Spleen (tissue), 7 donors: ENCODE measurements at regions not wholly inside any gene's neighbourhood (a gene's known extent, or its start where the extent isn't known, plus 50 kb on each side); places are given as distances from the start of the nearest gene placed in this dataset.

Experiments
- POLR2AphosphoS5 ChIP-seq, 3 donors: sonication (generic); formaldehyde crosslinking; IDR thresholded peaks; one replicate each; pipeline ENCODE4 v1.5.1; 2017; ENCODE audit warnings: antibody characterized with exemption in 3 of 3
- TF ChIP-seq, protein P1 (sequence below), 11 experiments: fragments of 200-600 bp in 7 of 11; fragments of 450-650 bp in 4 of 11; sonication (generic) in 4 of 11; IDR thresholded peaks in 8 of 11; conservative IDR thresholded peaks in 3 of 11; 1 replicate in 7 of 11; 2 replicates in 4 of 11; pipeline versions ENCODE4 v1.4.0 to v1.8.0; 2016 to 2021; ENCODE audit warnings: antibody characterized with exemption in 11 of 11, inconsistent platforms in 4 of 11, mild to moderate bottlenecking in 1 of 11
- donor health status: DM: no; HTN: no; CAD: no; lungs with moderate emphysema.
- donor health status: DM: no; HTN: no; CAD: no.
- donor health status: DM: no; HTN: no; CAD: no.

DNA sequence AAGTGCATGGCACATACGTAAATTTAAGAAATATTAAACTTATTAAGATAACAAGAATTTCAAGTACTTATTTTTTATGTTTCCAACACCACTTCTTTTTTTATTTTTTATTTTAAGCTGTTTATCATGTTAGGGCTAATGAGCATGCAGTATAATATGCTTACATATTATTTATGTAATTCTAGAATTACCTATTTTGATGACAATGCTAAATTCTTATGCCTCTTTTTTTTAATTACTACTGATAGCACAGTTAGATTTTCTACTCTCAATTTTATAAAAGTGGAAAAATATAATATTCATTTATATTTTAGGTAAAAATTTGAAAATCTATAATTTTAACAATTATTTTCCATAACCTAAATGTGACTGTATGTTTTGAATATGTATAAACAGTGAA is 713.0 kb downstream of the MRPL39 start:
- TF ChIP-seq, protein P1, sequence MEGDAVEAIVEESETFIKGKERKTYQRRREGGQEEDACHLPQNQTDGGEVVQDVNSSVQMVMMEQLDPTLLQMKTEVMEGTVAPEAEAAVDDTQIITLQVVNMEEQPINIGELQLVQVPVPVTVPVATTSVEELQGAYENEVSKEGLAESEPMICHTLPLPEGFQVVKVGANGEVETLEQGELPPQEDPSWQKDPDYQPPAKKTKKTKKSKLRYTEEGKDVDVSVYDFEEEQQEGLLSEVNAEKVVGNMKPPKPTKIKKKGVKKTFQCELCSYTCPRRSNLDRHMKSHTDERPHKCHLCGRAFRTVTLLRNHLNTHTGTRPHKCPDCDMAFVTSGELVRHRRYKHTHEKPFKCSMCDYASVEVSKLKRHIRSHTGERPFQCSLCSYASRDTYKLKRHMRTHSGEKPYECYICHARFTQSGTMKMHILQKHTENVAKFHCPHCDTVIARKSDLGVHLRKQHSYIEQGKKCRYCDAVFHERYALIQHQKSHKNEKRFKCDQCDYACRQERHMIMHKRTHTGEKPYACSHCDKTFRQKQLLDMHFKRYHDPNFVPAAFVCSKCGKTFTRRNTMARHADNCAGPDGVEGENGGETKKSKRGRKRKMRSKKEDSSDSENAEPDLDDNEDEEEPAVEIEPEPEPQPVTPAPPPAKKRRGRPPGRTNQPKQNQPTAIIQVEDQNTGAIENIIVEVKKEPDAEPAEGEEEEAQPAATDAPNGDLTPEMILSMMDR (IDR thresholded peaks at IDR 0.05 in 8 of 11, conservative IDR thresholded peaks at IDR 0.05 in 3 of 11) = no peak
- TF ChIP-seq POLR2AphosphoS5 (IDR thresholded peaks at IDR 0.05) = no peak
